B cell (primary cell): ENCODE measurements at regions not wholly inside any gene's neighbourhood (a gene's known extent, or its start where the extent isn't known, plus 50 kb on each side); places are given as distances from the start of the nearest gene placed in this dataset.

ENCODE experiments used
- ATAC-seq: fragments of 200-7000 bp; cut with Tn5 transposase; one replicate; pipeline ENCODE4 v1.10.0; 2021; ENCODE audit warnings: low read depth, mild to moderate bottlenecking, moderate number of reproducible peaks, moderate library complexity
- CTCF ChIA-PET: fragments of 350-600 bp; sonication (Branson Sonifier 250); formaldehyde crosslinking; loops from one replicate; lab custom pipeline; 2021; ENCODE audit warnings: antibody characterized with exemption, inconsistent platforms; lab: Charles Lee
- POLR2A ChIA-PET: fragments of 350-600 bp; sonication (Branson Sonifier 250); formaldehyde crosslinking; loops from one replicate; lab custom pipeline; 2021; ENCODE audit warnings: antibody characterized with exemption; lab: Charles Lee
- DNase-seq: peaks from one replicate; pipeline ENCODE4 v3.0.0; 2013
- H2AFZ ChIP-seq: 2 replicates; pipeline ENCODE4 v1.6.1; 2012; ENCODE audit warnings: mild to moderate bottlenecking, low read depth, low read length; ENCODE audit not compliant: insufficient read depth, poor library complexity, severe bottlenecking
- H3K27ac ChIP-seq, 2 donors: 1 replicate in 1 of 2; 2 replicates in 1 of 2; pipeline ENCODE4 v1.5.1; 2012 to 2013; ENCODE audit warnings: low read length in 2 of 2, mild to moderate bottlenecking in 2 of 2, moderate library complexity in 1 of 2
- H3K27me3 ChIP-seq, 4 experiments: fragments of 200-600 bp in 1 of 4; sonication (generic) in 1 of 4; replicated peaks in 1 of 4; 1 replicate in 2 of 4; 2 replicates in 2 of 4; pipeline versions ENCODE4 v1.6.1 to v1.7.0; 2013 to 2016; ENCODE audit warnings: low read length in 3 of 4, mild to moderate bottlenecking in 2 of 4, mixed read lengths in 1 of 4, moderate library complexity in 1 of 4; ENCODE audit not compliant: insufficient read depth in 4 of 4, control insufficient read depth in 3 of 4; ENCODE audit errors: control extremely low read depth in 1 of 4
- H3K36me3 ChIP-seq, 2 experiments: replicated peaks in 1 of 2; 1 replicate in 1 of 2; 2 replicates in 1 of 2; pipeline versions ENCODE4 v1.6.1 to v1.7.1; 2013; ENCODE audit warnings: low read length in 1 of 2; ENCODE audit not compliant: insufficient read depth in 2 of 2, control insufficient read depth in 1 of 2; ENCODE audit errors: control extremely low read depth in 1 of 2, extremely low read depth in 1 of 2
- H3K4me1 ChIP-seq, 2 donors: fragments of 200-600 bp in 1 of 2; sonication (generic) in 1 of 2; 1 replicate in 1 of 2; 2 replicates in 1 of 2; pipeline versions ENCODE4 v1.5.1 to v1.6.1; 2013 to 2017; ENCODE audit warnings: low read length in 2 of 2; ENCODE audit not compliant: control insufficient read depth in 2 of 2, insufficient read depth in 2 of 2
- H3K4me2 ChIP-seq: replicated peaks from 2 replicates; pipeline ENCODE3; 2012; ENCODE audit warnings: mild to moderate bottlenecking, low read depth, low read length; ENCODE audit not compliant: poor library complexity, severe bottlenecking
- H3K4me3 ChIP-seq, 5 experiments: fragments of 200-600 bp in 1 of 5; sonication (generic) in 1 of 5; 1 replicate in 3 of 5; 2 replicates in 2 of 5; pipeline versions ENCODE4 v1.5.1 to v1.7.0; 2011 to 2016; ENCODE audit warnings: low read length in 4 of 5, mild to moderate bottlenecking in 4 of 5, low read depth in 2 of 5, control low read depth in 1 of 5, moderate library complexity in 1 of 5; ENCODE audit not compliant: insufficient read depth in 1 of 5; ENCODE audit errors: control extremely low read depth in 1 of 5, extremely low read depth in 1 of 5
- H3K79me2 ChIP-seq: fragments of 200-600 bp; sonication (generic); one replicate; pipeline ENCODE4 v1.6.0; 2016; ENCODE audit warnings: low read length; ENCODE audit not compliant: control insufficient read depth, insufficient read depth
- H3K9ac ChIP-seq: fragments of 200-600 bp; sonication (generic); 2 replicates; pipeline ENCODE4 v1.6.1; 2017; ENCODE audit warnings: mild to moderate bottlenecking, low read length, moderate library complexity
- H3K9me3 ChIP-seq, 3 donors: one replicate each; pipeline versions ENCODE4 v1.6.1 to v1.7.1; 2013; ENCODE audit warnings: low read length in 2 of 3; ENCODE audit not compliant: control insufficient read depth in 2 of 3, insufficient read depth in 1 of 3; ENCODE audit errors: control extremely low read depth in 1 of 3
- H4K20me1 ChIP-seq: 2 replicates; pipeline ENCODE4 v1.6.0; 2012; ENCODE audit warnings: mild to moderate bottlenecking, low read length; ENCODE audit not compliant: insufficient read depth, control insufficient read depth, poor library complexity, severe bottlenecking
- H3K27ac Mint-ChIP-seq: one replicate; pipeline ENCODE4 v1.8.0; 2021; ENCODE audit warnings: mixed read lengths
- H3K27me3 Mint-ChIP-seq: one replicate; pipeline ENCODE4 v1.8.0; 2021; ENCODE audit warnings: mixed read lengths
- H3K4me1 Mint-ChIP-seq: one replicate; pipeline ENCODE4 v1.8.0; 2021; ENCODE audit warnings: mixed read lengths
- H3K4me3 Mint-ChIP-seq: one replicate; pipeline ENCODE4 v1.8.0; 2021; ENCODE audit warnings: mixed read lengths
- H3K9me3 Mint-ChIP-seq: one replicate; pipeline ENCODE4 v1.8.0; 2022; ENCODE audit warnings: mixed read lengths; ENCODE audit not compliant: insufficient read depth
- EZH2 ChIP-seq: IDR thresholded peaks from 2 replicates; pipeline ENCODE4 v1.6.1; 2012; ENCODE audit warnings: borderline replicate concordance, low read depth, mild to moderate bottlenecking, moderate library complexity, low read length; ENCODE audit not compliant: insufficient read depth, poor library complexity, severe bottlenecking
- WGBS: methylation state at CpG from one replicate; pipeline ENCODE4 v1.1.5; 2013; ENCODE audit warnings: missing lambda C conversion rate; ENCODE audit not compliant: insufficient coverage; 5-methylcytosine and 5-hydroxymethylcytosine counted together
- intact Hi-C: fragments of 100-400 bp; cut with micrococcal nuclease; formaldehyde crosslinking; loops from one replicate; pipeline ENCODE4 v1.10.0; 2022
- TF ChIP-seq, protein P1 (sequence below): fragments of 200-600 bp; IDR thresholded peaks from one replicate; pipeline ENCODE4 v1.8.0; 2022; ENCODE audit warnings: antibody characterized with exemption, mild to moderate bottlenecking

GRCh38 chr1:81681601-81682266 is 119.0 kb upstream of the ADGRL2 start:
- Histone ChIP-seq H3K4me2 (no peak overlapping the region), H3K36me3 (no peaks in the 10 kb centered on the region), H4K20me1 (no peaks in the 10 kb centered on the region), H3K9me3 (no peaks in the 10 kb centered on the region), H3K9ac (no peak overlapping the region), H3K27me3 (no peaks in the 10 kb centered on the region), H3K79me2 (no peaks in the 10 kb centered on the region), H3K4me3 (no peak overlapping the region), H3K27ac (no peak overlapping the region), H2AFZ (no peak overlapping the region), H3K4me1 (no peaks in the 10 kb centered on the region)
- intact Hi-C loops, result no loop called here
- Mint-ChIP-seq H3K27me3 (no peaks in the 10 kb centered on the region), H3K4me1 (no peaks in the 10 kb centered on the region), H3K9me3 (peaks cover 8% of the 10 kb centered on the region), H3K27ac (no peak overlapping the region), H3K4me3 (no peak overlapping the region)
- ChIA-PET CTCF (no interaction called here), POLR2A (no interaction called here)
- TF ChIP-seq EZH2, result no peak
- no peak for DNase-seq
- no CpG with 5 or more reads among the region's 3 CpGs for WGBS
- no peak for ATAC-seq

DNA sequence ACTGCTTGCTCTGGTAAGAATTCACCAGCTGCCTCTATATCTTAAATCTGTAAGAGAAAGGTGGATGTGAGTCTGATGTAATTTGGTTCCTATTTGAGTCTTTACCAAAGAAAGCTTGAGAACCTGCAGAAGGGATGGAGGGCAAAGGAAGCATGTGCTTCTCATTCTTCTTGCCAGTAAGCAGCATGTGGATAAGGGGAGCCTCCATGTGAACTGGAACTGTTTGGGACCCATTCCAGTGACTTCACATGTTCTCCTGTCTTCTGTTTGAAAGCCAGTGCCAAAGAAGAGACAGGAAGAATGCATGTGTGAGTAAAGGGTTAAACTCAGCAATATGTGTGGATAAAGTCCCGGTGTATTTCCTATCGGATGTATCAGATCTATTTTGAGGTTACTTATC is 119.6 kb upstream of the ADGRL2 start:
- H3K4me3 Mint-ChIP-seq, result no peak overlapping the region
- H3K27me3 Mint-ChIP-seq, result no peaks in the 10 kb centered on the region
- no peak overlapping the region for H3K27ac ChIP-seq
- no peaks in the 10 kb centered on the region for H3K36me3 ChIP-seq
- ATAC-seq (no peak), DNase-seq (no peak)
- no peak overlapping the region for H3K4me2 ChIP-seq
- H3K9me3 ChIP-seq, result no peaks in the 10 kb centered on the region
- H3K27ac Mint-ChIP-seq, result no peak overlapping the region
- POLR2A ChIA-PET, result no interaction called here
- CTCF ChIA-PET, result no interaction called here
- H2AFZ ChIP-seq, result no peak overlapping the region
- no peaks in the 10 kb centered on the region for H3K27me3 ChIP-seq
- no peak overlapping the region for H3K9ac ChIP-seq
- H3K79me2 ChIP-seq, result no peaks in the 10 kb centered on the region
- H3K4me3 ChIP-seq, result no peak overlapping the region
- no peak for TF ChIP-seq EZH2
- TF ChIP-seq, protein P1, sequence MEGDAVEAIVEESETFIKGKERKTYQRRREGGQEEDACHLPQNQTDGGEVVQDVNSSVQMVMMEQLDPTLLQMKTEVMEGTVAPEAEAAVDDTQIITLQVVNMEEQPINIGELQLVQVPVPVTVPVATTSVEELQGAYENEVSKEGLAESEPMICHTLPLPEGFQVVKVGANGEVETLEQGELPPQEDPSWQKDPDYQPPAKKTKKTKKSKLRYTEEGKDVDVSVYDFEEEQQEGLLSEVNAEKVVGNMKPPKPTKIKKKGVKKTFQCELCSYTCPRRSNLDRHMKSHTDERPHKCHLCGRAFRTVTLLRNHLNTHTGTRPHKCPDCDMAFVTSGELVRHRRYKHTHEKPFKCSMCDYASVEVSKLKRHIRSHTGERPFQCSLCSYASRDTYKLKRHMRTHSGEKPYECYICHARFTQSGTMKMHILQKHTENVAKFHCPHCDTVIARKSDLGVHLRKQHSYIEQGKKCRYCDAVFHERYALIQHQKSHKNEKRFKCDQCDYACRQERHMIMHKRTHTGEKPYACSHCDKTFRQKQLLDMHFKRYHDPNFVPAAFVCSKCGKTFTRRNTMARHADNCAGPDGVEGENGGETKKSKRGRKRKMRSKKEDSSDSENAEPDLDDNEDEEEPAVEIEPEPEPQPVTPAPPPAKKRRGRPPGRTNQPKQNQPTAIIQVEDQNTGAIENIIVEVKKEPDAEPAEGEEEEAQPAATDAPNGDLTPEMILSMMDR, result no peak
- no peaks in the 10 kb centered on the region for H3K4me1 ChIP-seq
- intact Hi-C loops, result no loop called here
- no peaks in the 10 kb centered on the region for H4K20me1 ChIP-seq
- H3K4me1 Mint-ChIP-seq, result no peaks in the 10 kb centered on the region
- peaks cover 5% of the 10 kb centered on the region for H3K9me3 Mint-ChIP-seq
- no CpG with 5 or more reads among the region's 2 CpGs for WGBS
